ENCODE measurements at regions not wholly inside any gene's neighbourhood (a gene's known extent, or its start where the extent isn't known, plus 50 kb on each side); places are given as distances from the start of the nearest gene placed in this dataset.

DNA sequence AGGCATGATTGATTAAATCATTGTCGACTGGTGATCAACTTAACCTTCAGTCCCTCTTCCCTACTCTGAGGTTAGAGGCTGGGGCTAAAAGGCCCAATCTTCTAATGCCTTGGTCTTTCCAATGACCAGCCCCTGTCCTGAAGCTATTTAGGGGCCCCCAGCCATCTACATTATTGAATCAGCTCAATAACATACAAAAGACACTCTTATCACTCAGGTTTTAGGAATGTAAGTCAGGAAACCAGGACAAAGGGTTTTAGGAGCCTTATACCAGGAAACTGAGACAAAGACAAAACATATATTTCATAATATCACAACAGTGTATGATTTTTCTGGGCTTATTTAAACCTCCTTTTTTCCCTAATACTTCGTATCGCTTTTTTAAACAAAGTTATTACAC, 198.6 kb downstream of the RNF152 start:
- Mint-ChIP-seq H3K9me3 (peaks cover 6% of the 10 kb centered on the region), H3K27me3 (ENCODE audit: low read depth) (no peaks in the 10 kb centered on the region), H3K36me3 (no peaks in the 10 kb centered on the region), H3K4me3 (no peak overlapping the region), H3K4me1 (no peaks in the 10 kb centered on the region), H3K27ac (no peak overlapping the region)
- no peak for DNase-seq (ENCODE audit: low spot score in 2 of 2, unreplicated experiment in 2 of 2)
- TF ChIP-seq, protein P1, sequence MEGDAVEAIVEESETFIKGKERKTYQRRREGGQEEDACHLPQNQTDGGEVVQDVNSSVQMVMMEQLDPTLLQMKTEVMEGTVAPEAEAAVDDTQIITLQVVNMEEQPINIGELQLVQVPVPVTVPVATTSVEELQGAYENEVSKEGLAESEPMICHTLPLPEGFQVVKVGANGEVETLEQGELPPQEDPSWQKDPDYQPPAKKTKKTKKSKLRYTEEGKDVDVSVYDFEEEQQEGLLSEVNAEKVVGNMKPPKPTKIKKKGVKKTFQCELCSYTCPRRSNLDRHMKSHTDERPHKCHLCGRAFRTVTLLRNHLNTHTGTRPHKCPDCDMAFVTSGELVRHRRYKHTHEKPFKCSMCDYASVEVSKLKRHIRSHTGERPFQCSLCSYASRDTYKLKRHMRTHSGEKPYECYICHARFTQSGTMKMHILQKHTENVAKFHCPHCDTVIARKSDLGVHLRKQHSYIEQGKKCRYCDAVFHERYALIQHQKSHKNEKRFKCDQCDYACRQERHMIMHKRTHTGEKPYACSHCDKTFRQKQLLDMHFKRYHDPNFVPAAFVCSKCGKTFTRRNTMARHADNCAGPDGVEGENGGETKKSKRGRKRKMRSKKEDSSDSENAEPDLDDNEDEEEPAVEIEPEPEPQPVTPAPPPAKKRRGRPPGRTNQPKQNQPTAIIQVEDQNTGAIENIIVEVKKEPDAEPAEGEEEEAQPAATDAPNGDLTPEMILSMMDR (IDR thresholded peaks at IDR 0.05; ENCODE audit: unreplicated experiment): no peak

DNA sequence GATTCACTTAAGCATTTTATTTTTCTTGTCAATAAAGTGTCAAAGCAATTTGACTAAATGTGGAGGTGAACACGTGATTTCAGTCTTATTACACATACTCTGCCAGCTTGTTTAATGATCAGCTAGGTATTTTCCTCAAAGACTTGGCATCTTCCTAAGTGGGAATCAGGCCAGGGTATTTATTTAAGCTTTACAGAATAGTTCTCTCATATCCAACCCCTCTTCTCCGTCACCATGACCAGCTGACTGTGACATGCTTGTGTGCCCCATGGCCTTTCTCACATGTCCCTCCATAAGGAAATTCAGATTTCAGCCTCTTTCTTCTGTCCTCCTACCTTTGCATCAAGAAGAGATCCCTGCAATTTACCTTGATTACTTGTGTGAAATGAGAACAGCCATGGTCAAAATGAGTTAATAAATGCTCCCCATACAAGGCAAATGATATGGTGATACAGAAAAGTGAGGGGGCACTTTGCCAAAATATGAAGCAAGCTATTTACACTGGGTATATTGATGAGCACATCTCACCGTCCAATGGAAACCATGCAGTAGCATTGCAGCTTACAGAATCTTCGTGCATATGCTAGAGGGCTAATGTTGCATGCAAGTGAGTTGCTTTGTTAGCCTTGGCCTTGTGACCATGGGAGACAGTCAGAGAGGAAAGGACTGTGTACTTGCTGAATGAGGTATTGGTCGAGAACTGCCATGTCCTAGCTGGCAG, 202.2 kb downstream of the RNF152 start:
- Mint-ChIP-seq H3K36me3 (no peaks in the 10 kb centered on the region), H3K4me1 (peaks cover 5% of the 10 kb centered on the region), H3K9me3 (peaks cover 5% of the 10 kb centered on the region), H3K27ac (no peak overlapping the region), H3K27me3 (ENCODE audit: low read depth) (no peaks in the 10 kb centered on the region), H3K4me3 (no peak overlapping the region)
- no peak for DNase-seq (ENCODE audit: low spot score in 2 of 2, unreplicated experiment in 2 of 2)
- TF ChIP-seq, protein P1 (IDR thresholded peaks at IDR 0.05; ENCODE audit: unreplicated experiment): no peak

GRCh38 chr18:61687317-61687716, 205.5 kb downstream of the RNF152 start:
- TF ChIP-seq, protein P1 (IDR thresholded peaks at IDR 0.05; ENCODE audit: unreplicated experiment): no peak
- H3K27me3 Mint-ChIP-seq (ENCODE audit: low read depth): no peaks in the 10 kb centered on the region
- no peaks in the 10 kb centered on the region for H3K36me3 Mint-ChIP-seq
- H3K27ac Mint-ChIP-seq: peak overlapping the region; percentile 43
- H3K9me3 Mint-ChIP-seq: no peaks in the 10 kb centered on the region
- H3K4me3 Mint-ChIP-seq: no peak overlapping the region
- H3K4me1 Mint-ChIP-seq: peaks cover 8% of the 10 kb centered on the region
- no peak for DNase-seq (ENCODE audit: low spot score in 2 of 2, unreplicated experiment in 2 of 2)

DNA sequence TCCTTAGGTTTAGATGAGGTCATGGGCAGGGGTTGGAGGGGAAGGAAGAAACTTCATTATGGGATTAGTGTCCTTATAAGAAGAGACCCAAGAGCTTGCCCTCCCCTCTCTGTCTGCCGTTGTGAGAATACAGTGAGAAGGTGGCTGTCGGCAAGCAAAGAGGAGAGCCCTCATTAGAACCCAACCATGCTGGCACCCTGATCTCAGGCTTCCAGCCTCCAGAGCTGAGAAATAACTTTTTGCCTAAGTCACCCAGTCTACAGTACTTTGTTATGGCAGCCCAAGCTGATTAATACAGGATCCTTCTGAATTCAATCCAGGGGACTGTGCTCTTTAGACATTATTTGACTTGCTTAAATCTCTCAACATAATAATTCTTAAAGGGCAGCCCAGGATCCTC, 209.0 kb downstream of the RNF152 start:
- TF ChIP-seq, protein P1 (IDR thresholded peaks at IDR 0.05; ENCODE audit: unreplicated experiment): no peak
- Mint-ChIP-seq H3K36me3 (peaks cover 6% of the 10 kb centered on the region), H3K9me3 (peaks cover 18% of the 10 kb centered on the region), H3K4me3 (no peak overlapping the region), H3K27ac (no peak overlapping the region), H3K4me1 (peaks cover 8% of the 10 kb centered on the region), H3K27me3 (ENCODE audit: low read depth) (no peaks in the 10 kb centered on the region)
- DNase-seq (ENCODE audit: low spot score in 2 of 2, unreplicated experiment in 2 of 2): no peak

GRCh38 chr18:61681065-61681464, 211.7 kb downstream of the RNF152 start:
- DNase-seq (ENCODE audit: low spot score in 2 of 2, unreplicated experiment in 2 of 2): no peak
- no peaks in the 10 kb centered on the region for H3K27me3 Mint-ChIP-seq (ENCODE audit: low read depth)
- peaks cover 28% of the 10 kb centered on the region for H3K9me3 Mint-ChIP-seq
- H3K27ac Mint-ChIP-seq: no peak overlapping the region
- no peak overlapping the region for H3K4me3 Mint-ChIP-seq
- H3K4me1 Mint-ChIP-seq: peaks cover 3% of the 10 kb centered on the region
- H3K36me3 Mint-ChIP-seq: peaks cover 12% of the 10 kb centered on the region
- TF ChIP-seq, protein P1 (IDR thresholded peaks at IDR 0.05; ENCODE audit: unreplicated experiment): no peak
